ENCODE measurements at regions not wholly inside any gene's neighbourhood (a gene's known extent, or its start where the extent isn't known, plus 50 kb on each side); places are given as distances from the start of the nearest gene placed in this dataset.

- no peak overlapping the region for H3K4me3 ChIP-seq (ENCODE audit: low read depth, low read length)
- DNase-seq: no peak
- H3K27me3 ChIP-seq (ENCODE audit: insufficient read depth, low read depth, severe bottlenecking): peaks cover 2% of the 10 kb centered on the region
- no peak overlapping the region for H3K27ac ChIP-seq
- no peaks in the 10 kb centered on the region for H3K36me3 ChIP-seq
- TF ChIP-seq CTCF (IDR thresholded peaks at IDR 0.05; ENCODE audit: low read depth, low read length): no peak
- no peaks in the 10 kb centered on the region for H3K9me3 ChIP-seq (ENCODE audit: severe bottlenecking)
These were observed 805.6 kb upstream of the CXADR start for GRCh38 chr21:16707274-16707673.

GRCh38 chr21:16708101-16708835, 804.6 kb upstream of the CXADR start:
- Histone ChIP-seq H3K27ac (no peak overlapping the region), H3K9me3 (ENCODE audit: severe bottlenecking) (no peaks in the 10 kb centered on the region), H3K4me3 (ENCODE audit: low read depth, low read length) (no peak overlapping the region), H3K27me3 (ENCODE audit: insufficient read depth, low read depth, severe bottlenecking) (no peaks in the 10 kb centered on the region), H3K36me3 (no peaks in the 10 kb centered on the region)
- DNase-seq: no peak
- no peak for TF ChIP-seq CTCF (IDR thresholded peaks at IDR 0.05; ENCODE audit: low read depth, low read length)

- no peak for TF ChIP-seq CTCF (IDR thresholded peaks at IDR 0.05; ENCODE audit: low read depth, low read length)
- Histone ChIP-seq H3K9me3 (ENCODE audit: severe bottlenecking) (no peaks in the 10 kb centered on the region), H3K27me3 (ENCODE audit: insufficient read depth, low read depth, severe bottlenecking) (no peaks in the 10 kb centered on the region), H3K36me3 (no peaks in the 10 kb centered on the region), H3K4me3 (ENCODE audit: low read depth, low read length) (no peak overlapping the region), H3K27ac (no peak overlapping the region)
- DNase-seq: no peak
These were observed 802.8 kb upstream of the CXADR start for GRCh38 chr21:16709866-16710550.

- no peak overlapping the region for H3K4me3 ChIP-seq (ENCODE audit: low read depth, low read length)
These were observed 801.1 kb upstream of the CXADR start for GRCh38 chr21:16711757-16712156.

GRCh38 chr21:16713331-16714117, 799.3 kb upstream of the CXADR start:
- H3K9me3 ChIP-seq (ENCODE audit: severe bottlenecking): no peaks in the 10 kb centered on the region
- TF ChIP-seq CTCF (IDR thresholded peaks at IDR 0.05; ENCODE audit: low read depth, low read length): no peak
- no peaks in the 10 kb centered on the region for H3K27me3 ChIP-seq (ENCODE audit: insufficient read depth, low read depth, severe bottlenecking)
- no peaks in the 10 kb centered on the region for H3K36me3 ChIP-seq
- H3K4me3 ChIP-seq (ENCODE audit: low read depth, low read length): no peak overlapping the region
- H3K27ac ChIP-seq: no peak overlapping the region
- DNase-seq: no peak

More at GRCh38 chr21:16711757-16712156, 801.1 kb upstream of the CXADR start:
- H3K27ac ChIP-seq: no peak overlapping the region
- DNase-seq: no peak
- no peak for TF ChIP-seq CTCF (IDR thresholded peaks at IDR 0.05; ENCODE audit: low read depth, low read length)
- H3K36me3 ChIP-seq: no peaks in the 10 kb centered on the region
- no peaks in the 10 kb centered on the region for H3K9me3 ChIP-seq (ENCODE audit: severe bottlenecking)
- no peaks in the 10 kb centered on the region for H3K27me3 ChIP-seq (ENCODE audit: insufficient read depth, low read depth, severe bottlenecking)
